Progenitor cell of endocrine pancreas (in vitro differentiated cells): ENCODE measurements at regions not wholly inside any gene's neighbourhood (a gene's known extent, or its start where the extent isn't known, plus 50 kb on each side); places are given as distances from the start of the nearest gene placed in this dataset.

Experiments used
- DNase-seq: peaks from one replicate; pipeline ENCODE4 v3.0.0; 2021; ENCODE audit warnings: low spot score; ENCODE audit not compliant: unreplicated experiment
- H3K27ac Mint-ChIP-seq: 2 replicates; pipeline ENCODE4 v1.8.0; 2021; ENCODE audit warnings: mild to moderate bottlenecking, moderate library complexity, mixed read lengths
- H3K27me3 Mint-ChIP-seq: 2 replicates; pipeline ENCODE4 v1.8.0; 2021; ENCODE audit warnings: mixed read lengths
- H3K36me3 Mint-ChIP-seq: 2 replicates; pipeline ENCODE4 v1.8.0; 2022; ENCODE audit warnings: mixed read lengths; ENCODE audit not compliant: insufficient read depth
- H3K4me1 Mint-ChIP-seq: 2 replicates; pipeline ENCODE4 v1.8.0; 2021; ENCODE audit warnings: low read depth, mixed read lengths
- H3K4me3 Mint-ChIP-seq: 2 replicates; pipeline ENCODE4 v1.8.0; 2021; ENCODE audit warnings: low read depth, mild to moderate bottlenecking, moderate library complexity, mixed read lengths
- H3K9me3 Mint-ChIP-seq: 2 replicates; pipeline ENCODE4 v1.8.0; 2021; ENCODE audit warnings: low read depth, mixed read lengths
- TF ChIP-seq, protein P1 (sequence below): fragments of 200-600 bp; sonication (generic); IDR thresholded peaks from one replicate; pipeline ENCODE4 v1.5.0; 2021; ENCODE audit warnings: antibody characterized with exemption, mild to moderate bottlenecking; ENCODE audit not compliant: unreplicated experiment

DNA sequence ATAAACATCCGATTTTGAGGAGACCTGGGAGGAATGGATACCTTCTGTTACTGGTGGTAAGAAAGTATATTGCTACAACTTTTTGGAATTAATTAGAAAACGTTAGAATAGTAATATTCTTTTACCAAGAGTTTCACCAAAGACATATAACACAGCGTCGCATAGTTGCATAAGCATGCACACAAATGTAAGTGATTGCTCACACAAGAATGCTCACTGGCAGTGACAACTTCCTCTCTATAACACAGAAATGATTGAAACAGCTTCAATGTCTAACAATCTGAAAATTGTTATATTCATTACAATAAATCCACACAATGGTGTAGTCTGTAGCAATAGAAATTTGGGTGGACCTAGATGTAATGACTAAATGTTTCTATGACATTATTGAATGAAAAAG lies 998.6 kb downstream of the TTLL7 start:
- Mint-ChIP-seq H3K27me3 (no peaks in the 10 kb centered on the region), H3K27ac (no peak overlapping the region), H3K9me3 (no peaks in the 10 kb centered on the region), H3K4me1 (no peaks in the 10 kb centered on the region), H3K4me3 (no peak overlapping the region), H3K36me3 (no peaks in the 10 kb centered on the region)
- DNase-seq = no peak
- TF ChIP-seq, protein P1, sequence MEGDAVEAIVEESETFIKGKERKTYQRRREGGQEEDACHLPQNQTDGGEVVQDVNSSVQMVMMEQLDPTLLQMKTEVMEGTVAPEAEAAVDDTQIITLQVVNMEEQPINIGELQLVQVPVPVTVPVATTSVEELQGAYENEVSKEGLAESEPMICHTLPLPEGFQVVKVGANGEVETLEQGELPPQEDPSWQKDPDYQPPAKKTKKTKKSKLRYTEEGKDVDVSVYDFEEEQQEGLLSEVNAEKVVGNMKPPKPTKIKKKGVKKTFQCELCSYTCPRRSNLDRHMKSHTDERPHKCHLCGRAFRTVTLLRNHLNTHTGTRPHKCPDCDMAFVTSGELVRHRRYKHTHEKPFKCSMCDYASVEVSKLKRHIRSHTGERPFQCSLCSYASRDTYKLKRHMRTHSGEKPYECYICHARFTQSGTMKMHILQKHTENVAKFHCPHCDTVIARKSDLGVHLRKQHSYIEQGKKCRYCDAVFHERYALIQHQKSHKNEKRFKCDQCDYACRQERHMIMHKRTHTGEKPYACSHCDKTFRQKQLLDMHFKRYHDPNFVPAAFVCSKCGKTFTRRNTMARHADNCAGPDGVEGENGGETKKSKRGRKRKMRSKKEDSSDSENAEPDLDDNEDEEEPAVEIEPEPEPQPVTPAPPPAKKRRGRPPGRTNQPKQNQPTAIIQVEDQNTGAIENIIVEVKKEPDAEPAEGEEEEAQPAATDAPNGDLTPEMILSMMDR = no peak

DNA sequence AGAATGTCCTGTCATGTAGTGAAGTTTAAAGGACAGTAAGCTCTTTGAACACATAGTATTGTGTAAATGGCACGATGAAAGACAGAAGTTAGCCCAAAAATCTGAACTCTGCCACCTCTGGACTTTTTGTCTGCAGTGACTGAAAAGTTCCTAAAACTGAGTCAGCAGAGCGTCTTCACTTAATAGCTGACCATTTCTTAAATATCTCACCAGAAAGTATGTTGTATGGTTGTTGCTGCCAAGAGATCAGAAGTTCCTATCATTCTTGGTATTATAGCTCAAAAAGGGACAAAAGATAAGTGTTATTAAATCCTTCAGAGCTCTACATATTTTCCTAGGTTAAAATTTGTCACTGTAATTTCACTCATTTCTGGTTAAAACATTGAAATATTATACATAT lies 1003.0 kb downstream of the TTLL7 start:
- Mint-ChIP-seq H3K4me1 (no peaks in the 10 kb centered on the region), H3K36me3 (no peaks in the 10 kb centered on the region), H3K9me3 (peaks cover 4% of the 10 kb centered on the region), H3K4me3 (no peak overlapping the region), H3K27ac (no peak overlapping the region), H3K27me3 (no peaks in the 10 kb centered on the region)
- DNase-seq = no peak
- TF ChIP-seq, protein P1 = no peak

DNA sequence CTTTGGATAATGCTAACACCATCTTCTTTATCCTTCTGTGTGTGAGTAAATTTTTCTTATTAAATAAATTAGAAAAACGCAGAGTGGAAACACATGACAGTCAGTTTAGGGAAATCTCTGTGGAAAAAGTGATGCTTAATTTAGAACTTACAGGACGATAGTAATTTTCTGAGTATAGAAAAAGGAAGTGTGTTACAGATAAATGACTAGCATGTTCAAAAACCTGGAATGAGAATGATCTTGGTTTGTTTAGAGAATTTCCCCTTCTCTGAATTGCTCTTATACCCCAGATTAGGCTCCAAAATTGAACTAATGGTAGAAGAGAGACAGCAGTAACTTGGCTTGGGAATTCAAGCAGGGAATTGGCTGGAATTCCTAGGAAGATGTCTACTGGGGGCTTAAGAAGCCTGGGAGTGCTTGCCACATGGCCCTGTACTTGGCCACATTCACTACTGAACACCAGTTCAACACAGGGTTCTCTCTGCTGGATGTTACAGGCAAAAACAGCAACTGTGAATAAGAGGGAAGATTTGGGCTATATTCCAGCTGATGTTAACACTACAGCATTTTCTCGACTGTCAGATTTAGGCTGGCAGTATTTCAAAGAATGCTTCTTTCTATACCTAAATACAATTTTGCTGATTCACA lies 1004.2 kb downstream of the TTLL7 start:
- Mint-ChIP-seq H3K9me3 (peaks cover 4% of the 10 kb centered on the region), H3K27me3 (no peaks in the 10 kb centered on the region), H3K4me3 (no peak overlapping the region), H3K4me1 (no peaks in the 10 kb centered on the region), H3K36me3 (no peaks in the 10 kb centered on the region), H3K27ac (no peak overlapping the region)
- no peak for DNase-seq
- TF ChIP-seq, protein P1 = no peak

DNA sequence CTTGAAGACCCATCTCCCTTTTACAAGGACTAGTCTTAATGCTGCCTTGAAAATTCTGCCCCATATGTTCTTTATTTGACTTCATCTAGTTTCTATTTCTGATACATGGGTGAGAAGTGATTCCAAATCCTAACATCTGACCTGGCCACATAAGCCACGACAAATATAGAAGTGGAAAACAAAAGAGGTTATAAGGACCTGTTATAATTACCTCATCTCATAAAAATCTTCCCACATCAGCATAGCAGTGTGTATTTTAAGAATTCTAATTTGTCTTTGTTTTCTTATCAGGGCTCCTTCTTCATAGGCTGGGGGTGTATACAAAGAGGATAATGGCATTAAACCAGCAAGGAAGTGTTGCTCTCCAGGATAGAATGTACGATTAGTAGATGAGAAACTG lies 1007.4 kb downstream of the TTLL7 start:
- Mint-ChIP-seq H3K27me3 (no peaks in the 10 kb centered on the region), H3K4me3 (no peak overlapping the region), H3K4me1 (no peaks in the 10 kb centered on the region), H3K27ac (no peak overlapping the region), H3K36me3 (no peaks in the 10 kb centered on the region), H3K9me3 (peaks cover 4% of the 10 kb centered on the region)
- no peak for DNase-seq
- TF ChIP-seq, protein P1 = no peak

DNA sequence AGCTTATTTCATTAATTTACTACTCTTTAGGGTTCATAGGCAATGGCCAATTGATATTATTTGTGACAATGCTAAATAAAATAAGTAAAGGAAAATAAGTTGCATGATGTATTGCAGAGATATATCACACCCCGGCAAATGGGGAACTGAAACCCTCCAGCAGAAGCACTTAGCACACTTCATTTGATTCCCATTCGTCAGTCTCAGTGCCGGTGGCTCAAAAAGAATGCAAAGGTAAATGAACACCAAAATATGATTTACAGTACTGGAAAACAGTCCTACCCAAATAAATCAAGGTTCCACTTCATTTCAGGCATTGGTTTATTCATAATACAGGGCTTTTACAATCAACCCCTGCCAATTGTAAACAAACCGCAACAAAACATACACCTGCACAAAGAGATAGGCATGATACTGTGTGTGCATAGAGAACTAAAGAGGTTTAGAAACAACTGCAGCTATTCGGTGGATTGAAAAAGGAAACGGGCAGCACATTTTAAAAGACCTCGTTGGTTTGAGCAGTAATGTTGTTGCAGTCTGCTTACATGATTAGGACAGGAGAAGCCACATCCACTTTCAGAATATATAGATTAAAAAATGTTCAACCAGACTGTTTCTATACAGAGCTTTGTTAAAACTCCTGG lies 1019.2 kb downstream of the TTLL7 start:
- H3K4me1 Mint-ChIP-seq = peaks cover 20% of the 10 kb centered on the region
- H3K27me3 Mint-ChIP-seq = no peaks in the 10 kb centered on the region
- H3K9me3 Mint-ChIP-seq = no peaks in the 10 kb centered on the region
- H3K36me3 Mint-ChIP-seq = no peaks in the 10 kb centered on the region
- no peak overlapping the region for H3K27ac Mint-ChIP-seq
- TF ChIP-seq, protein P1 = no peak
- no peak overlapping the region for H3K4me3 Mint-ChIP-seq
- no peak for DNase-seq
